Prostate gland (tissue), 2 donors: ENCODE measurements at regions not wholly inside any gene's neighbourhood (a gene's known extent, or its start where the extent isn't known, plus 50 kb on each side); places are given as distances from the start of the nearest gene placed in this dataset.

Source experiments
- CTCF ChIP-seq, 4 experiments: fragments of 200-600 bp in 2 of 4; fragments of 450-650 bp in 2 of 4; sonication (generic) in 2 of 4; IDR thresholded peaks; 1 replicate in 3 of 4; 2 replicates in 1 of 4; pipeline ENCODE4 v1.5.1; 2016 to 2019; ENCODE audit warnings: antibody characterized with exemption in 4 of 4, mild to moderate bottlenecking in 2 of 4, moderate library complexity in 2 of 4
- POLR2AphosphoS5 ChIP-seq: sonication (generic); formaldehyde crosslinking; IDR thresholded peaks from one replicate; pipeline ENCODE4 v1.6.1; 2017; ENCODE audit warnings: antibody characterized with exemption

DNA sequence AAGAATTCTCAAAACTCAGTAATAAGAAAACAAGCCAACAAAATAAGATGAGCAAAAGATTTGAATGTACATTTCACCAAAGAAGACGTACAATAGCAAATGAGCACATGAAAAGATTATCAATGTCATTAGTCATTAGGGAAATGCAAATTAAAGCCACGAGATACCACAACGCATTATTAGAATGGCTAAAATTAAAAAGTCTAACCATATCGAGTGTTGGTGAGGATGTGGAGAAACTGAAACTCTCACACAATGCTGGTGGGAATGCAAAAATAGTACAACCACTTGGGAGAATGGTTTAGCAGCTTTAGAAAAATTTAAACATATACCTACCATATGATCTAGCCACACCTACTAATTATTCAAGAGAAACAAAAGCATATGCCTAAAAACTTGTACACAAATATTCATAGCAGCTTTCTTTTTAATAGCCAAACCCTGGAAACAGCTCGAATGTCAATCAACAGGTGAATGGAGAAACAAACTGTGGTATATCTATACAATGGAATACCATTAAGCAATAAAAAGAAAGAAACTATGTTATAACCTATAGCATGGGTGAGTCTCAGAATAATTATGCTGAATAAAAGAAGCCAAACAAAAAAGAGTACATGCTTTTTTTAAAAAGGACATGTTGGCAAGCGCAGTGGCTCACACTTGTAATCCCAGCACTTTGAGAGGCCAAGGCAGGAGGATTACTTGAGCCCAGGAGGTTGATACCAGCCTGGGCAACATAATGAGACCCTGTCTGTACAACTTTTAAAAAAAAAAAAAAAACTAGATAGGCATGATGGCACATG is 103.6 kb downstream of the LITAF start:
- no peak for TF ChIP-seq POLR2AphosphoS5
- TF ChIP-seq CTCF (IDR thresholded peaks at IDR 0.05): no peak
